Stimulated activated CD4-positive, alpha-beta T cell treated with anti-CD3 and anti-CD28 coated beads, Interleukin-12 subunit alpha, Interleukin-12 subunit beta, amount 100 ng/mL, for 48 hours (primary cell): ENCODE measurements at regions not wholly inside any gene's neighbourhood (a gene's known extent, or its start where the extent isn't known, plus 50 kb on each side); places are given as distances from the start of the nearest gene placed in this dataset.

Source experiments
- DNase-seq, 3 donors: peaks; one replicate each; pipeline ENCODE4 v3.0.0-alpha.2; 2020; ENCODE audit warnings: low read depth in 2 of 3, low spot score in 1 of 3

DNA sequence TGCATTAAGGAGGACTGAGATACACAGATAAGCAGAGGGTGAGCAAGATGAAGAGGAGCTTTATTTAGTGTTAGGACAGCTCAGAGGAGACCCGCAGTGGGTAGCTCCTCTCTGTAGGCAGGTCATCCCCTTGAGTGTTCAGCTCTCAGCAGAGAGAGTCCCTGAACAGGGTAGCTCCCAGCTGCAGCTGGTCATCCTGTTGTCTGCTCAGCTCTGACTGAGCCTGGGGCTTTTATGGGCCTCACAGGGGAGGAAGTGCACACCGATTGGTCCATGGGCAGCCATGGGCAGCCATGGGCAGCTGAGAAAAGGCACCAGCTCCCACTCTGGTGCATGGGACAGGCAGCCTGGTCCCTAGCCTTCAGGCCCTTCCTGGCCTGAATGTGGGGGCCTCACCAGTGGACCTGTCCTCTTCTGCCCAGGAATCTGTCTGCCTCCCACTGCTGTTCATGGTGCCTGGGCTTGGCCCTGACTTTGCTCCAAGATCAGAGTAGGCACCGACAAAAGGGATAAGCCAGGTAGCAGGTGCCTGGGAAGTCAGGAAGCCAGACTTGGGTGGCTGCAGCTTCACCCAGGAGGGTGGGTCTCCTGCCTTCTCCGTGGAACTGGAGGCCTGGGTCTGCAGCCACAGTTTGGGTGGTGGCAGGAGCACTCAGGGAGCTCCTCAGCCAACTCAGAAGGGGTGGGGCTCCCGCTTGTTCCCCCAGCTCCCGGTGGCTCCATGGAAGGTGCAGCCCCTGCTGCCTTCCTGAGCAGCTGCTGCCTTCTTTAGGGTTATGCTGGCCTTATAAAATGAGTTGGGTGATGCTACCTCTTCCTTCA is 54.7 kb downstream of the MYEOV start:
- DNase-seq, result no peak

DNA sequence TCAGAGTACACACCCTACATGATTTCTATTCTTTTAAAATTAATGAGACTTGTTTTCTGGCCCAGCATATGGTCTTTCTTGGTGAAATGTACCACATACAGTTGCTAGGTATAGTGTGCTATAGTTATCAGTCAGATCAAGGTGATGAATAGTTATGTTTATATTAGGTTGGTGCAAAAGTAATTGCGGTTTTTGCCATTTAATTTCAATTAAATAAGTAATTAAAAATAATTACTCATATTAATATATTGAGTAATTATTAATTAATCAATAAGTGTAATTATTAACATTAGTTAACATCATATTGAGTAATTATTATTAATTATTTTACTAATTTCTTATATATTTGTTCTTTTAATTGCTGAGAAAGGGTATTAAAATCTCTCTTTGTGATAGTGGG is 56.1 kb downstream of the MYEOV start:
- DNase-seq, result no peak

DNA sequence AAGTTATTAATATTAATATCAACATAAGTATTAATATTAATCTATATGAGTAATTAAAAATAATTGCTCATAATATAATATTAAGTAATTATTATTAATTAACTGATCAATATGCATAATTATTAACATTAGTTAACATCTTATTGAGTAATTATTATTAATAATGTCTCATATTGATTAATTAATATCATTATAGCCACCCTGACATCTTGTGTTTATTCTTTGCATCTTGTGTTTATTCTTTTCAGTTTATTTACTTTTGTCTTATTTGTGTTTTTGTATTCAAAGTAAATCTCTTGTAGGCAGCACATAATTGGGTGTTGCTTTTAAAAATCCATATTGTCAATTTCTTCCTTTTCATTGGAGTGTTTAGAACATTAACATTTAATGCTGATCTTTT is 56.6 kb downstream of the MYEOV start:
- no peak for DNase-seq

DNA sequence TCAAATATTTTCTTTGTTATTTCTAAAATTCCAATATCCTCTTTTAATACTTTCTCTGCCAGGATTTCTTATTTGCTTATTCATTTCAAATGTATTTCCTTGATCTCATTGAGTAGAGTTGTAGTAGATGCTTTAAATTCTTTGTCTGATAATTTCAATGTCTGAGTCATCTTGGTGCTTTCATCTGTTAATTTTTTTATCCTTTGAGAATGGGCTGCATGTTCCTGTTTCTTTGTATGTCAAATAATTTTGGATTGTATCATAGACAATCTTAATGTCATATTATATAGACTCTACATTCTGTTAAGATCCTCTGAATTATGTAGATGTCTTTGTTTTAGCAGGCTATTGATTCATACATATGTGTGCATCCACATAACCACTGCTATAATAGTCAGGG is 57.5 kb downstream of the MYEOV start:
- no peak for DNase-seq

DNA sequence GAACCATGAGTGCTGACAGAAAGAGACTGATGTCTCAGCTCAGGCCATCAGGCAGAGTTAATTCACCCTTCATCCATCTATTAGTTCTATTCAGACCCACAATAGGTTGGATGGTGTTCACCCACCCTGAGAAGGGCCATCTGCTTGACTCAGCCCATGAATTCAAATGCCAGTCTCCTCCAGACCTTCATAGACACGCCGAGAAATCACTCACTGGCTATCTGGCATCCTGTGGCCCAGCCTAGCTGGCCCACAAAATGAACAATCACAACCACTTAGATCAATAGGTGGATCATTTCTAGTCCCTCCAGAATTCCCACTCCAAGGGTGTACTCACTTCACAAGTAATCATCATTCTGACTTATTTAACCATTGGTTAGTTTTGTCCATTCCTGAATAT is 58.2 kb downstream of the MYEOV start:
- DNase-seq, result no peak

DNA sequence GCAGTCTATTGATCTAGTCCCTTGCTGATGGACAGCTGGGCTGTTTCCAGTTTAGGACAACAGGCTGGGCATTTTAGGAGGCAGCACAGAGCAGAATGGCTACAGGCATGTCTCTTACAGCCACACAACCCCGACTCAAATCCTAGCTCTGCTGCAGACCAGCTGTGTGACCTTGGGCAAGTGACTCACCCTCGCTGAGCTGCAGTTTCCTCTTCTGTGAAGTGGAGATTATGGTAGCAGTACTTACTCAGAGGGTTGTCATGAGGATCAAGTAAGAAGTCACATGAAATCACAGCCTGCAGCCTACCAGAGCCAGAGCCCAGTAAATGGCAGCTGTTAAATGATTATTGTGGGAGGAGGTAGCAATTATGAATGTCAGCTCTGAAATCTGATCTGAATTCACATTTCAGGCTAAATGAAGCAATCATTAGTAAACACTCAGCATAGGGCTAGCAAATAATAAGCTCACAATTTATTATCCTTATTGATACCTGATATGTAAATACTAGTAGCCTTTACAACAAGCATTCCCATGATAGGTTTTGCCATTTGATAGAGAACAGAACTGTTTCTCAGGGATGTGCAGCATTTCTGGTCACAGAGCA is 58.9 kb downstream of the MYEOV start:
- DNase-seq, result peak; percentile 20 to 52 (median 24)

DNA sequence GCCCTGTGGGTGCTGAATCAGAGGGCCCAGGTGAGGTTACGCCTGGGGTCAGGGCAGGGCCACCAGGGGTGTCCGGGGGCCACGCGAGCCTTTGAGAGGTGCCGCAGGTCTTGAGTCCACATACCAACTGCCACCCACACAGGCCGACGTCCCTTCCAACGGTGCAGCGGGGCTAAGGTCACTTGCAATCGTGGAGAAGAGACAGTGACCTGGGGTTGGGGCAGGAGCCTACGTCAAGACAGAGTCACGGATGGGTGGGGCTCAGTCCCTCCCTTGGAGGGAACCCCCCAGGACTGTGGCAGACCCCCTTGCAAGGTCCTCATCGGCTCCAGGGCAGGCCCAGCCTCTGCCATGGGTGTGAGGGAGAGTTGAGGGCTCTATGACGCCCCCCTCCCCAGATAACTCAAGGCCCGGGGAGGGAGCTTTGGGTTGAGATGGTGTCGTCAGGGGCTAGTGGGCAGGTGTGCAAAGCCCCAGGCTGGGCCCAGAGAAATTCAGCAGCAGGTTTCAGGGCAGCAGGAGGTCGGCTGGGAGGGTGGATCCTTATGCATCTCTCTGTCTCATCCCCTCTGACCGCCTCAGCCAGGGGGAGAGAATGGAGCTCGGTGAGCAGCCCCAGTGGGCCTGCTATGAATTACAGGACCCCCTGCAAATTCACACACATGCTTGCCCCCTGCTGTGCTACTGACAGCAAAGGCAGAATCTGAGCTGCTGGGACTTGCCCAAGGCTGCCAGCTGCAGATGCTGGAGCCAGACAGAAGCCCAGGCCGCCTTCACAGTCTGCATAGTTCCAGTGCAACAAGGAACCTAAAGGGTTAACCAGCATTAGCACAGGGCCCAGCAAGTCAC is 60.0 kb downstream of the MYEOV start:
- DNase-seq, result no peak

DNA sequence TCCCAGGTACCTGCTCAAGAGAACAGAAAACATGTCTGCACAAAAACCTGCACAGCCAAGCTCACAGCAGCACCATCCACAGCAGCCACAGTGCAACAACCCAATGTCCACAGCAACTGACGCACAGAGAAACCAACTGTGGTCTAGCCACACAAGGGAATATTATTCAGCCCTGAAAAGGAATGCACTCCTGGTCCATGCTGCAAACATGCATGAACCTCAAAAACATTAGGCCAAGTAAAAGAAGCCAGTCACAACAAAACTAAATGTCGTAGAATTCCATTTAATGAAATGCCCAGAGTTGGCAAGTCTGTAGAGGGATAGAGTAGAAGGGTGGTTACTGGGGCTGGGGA is 60.6 kb downstream of the MYEOV start:
- DNase-seq, result no peak

DNA sequence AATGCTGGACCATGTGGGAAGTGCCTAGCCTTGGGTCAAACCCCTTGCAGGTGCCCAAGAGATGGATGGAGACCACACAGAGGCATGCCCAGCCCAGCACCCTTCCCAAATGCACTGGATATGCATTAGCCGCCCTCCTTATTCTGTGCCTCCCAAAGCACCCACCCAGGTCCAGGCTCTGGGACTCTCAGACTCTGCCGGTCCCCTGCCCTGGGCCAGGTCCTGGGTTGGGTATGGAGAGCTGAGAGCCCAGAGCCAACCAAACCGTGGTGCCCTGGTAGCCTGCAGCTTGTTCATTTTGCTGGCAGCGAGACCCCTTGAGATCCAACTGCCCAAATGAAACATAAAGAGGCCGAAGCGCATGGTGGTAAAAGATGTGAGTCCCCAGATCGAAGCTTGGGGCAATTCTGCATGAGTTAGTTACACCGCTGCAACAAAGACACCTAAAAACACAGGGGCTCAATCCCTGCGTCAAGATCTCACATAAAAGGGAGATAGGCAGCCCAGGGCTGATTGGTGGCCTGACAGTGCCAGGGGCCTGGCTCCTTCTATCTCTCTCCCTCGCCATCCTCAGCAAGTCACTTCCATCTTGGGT is 61.5 kb downstream of the MYEOV start:
- no peak for DNase-seq

DNA sequence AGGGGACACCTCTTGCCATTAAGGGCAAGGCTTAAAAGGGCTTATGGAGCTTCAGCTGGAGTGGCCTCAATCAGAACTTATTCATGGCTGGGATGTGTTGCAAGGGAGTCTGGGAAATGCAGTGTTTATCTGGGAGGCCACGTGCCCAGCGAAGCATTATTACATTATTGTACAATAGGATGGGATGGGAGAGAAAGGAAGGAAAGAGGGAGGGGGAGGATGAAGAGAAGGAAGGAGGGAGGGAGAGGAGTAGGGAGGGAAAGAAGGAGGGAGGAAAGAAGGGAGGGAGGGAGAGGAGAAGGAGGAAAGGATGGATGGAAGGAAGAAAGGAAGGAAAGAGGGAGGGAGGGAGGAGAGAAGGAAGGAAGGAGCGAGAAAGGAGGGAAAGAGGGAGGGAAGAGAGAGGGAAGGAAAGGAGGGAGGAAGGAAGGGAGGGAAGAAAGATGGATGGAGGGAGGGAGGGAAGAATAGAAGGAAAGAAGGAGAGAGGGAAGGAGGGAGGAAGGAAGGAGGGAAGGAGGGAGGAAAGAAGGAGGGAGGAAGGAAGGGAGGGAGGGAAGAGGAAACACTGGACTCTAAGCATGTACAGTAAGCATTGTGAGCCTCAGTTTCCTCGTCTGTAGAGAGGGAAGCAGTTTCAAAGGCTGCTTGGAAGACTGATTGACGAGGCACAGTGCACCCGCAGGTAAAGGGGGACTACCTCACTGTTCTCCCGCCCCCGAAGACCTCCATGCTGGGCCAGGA is 62.2 kb downstream of the MYEOV start:
- no peak for DNase-seq

DNA sequence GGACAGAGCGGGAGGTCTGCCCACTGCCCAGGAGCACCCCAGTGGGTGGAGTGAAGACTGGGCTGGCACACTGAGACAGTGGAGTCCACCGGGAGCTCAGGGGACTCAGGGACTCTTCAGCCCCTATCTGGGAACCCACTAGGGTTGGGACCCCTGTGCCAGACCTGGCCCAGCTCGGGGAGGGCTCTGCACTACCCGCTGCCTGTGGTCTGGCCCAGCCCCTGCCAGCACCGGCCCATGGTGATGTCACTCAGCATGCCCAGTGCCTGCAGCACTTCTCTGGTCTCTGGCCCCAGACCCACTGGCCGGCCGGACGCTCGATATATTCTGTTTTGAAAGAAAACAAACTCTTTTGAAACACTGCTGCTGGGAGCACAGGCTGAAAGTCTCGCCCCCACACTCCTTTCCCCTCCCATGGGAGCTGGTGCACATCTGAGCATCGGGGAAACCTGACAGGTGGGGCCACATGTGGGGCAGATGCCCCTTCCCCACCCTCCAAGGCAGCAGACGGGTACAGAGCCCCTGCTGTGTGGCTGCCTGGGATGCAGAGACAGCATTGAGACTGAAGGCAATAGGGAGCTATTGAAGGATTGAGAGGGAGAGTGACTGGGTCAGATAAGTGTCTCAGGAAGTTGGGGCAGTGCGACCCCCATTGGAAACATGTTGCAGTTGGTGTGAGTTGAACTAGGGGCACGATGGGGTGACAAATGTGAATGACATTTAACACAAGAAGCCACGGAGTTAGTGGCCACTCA is 62.9 kb downstream of the MYEOV start:
- DNase-seq, result no peak

DNA sequence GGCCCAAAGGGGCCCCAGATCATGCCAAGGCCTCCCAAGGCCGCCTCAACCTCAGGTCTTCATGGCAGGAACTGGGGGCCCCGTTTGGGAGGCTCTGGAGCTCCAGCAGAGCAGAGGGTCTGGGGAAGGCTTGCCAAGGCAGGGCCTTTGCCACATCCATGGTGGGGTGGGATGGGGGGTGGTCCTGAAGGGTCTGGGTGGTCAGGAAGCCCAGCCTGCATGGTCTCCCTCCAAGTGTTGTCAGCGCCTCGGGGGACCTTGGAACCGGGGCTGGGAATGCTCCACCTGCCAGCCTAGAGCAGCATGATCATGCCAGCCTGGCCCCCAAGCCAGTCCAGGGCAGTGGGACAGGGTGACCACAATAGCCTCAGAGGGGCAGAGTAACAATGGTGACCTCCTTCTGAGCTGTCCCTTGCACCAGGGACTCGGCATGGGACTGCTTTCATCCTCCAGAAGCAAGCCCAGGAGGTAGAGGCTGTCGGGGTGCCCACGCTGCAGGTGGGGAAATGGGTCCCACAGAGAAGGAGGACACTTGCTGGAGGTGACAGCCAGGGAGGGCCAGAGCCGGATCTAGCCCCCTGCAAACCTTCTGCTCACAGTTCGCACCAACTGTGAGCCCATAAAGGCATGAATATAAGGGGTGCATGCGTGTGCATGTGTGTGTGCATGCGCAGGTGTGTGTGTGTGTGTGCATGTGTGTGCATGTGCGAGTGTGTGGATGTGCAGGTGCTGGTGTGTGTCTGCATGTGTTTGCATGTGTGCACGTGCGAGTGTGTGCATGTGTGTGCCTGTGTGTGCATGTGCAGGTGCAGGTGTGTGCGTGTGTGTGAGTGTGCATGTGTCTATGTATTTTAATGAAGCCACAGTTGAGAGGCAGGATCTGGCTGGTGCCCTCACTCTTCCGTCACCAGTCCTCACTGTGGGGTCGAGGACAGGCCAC is 63.8 kb downstream of the MYEOV start:
- no peak for DNase-seq

DNA sequence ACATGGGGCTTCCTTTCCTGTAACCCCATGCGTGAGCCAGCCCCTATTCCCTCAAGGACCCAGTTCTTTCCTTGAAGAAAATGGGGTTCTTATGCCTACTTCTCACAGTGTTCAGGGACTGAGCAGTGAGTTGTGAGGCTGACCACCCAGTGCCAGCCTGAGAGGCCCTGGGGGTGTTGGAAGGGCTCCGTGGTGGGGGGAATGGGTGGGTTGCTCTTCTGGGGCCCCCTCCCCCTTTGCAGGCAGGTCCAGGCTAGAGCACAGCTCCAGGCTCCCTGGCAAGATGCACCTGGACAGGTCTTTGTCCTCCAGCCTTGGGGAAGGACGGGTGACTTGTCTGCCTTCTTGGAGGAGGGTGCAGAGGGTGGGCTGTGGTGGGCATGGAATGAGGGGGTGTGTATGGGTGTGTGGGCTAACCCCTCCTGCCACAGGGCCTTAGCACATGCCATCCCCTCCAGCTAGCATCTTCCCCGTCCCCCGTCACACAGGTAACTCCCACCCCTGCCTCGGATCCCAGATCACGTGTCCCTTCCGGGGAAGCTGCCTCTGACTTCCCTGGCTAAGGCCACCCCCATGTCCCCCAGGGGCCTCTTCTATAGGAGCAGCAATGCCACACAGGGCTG is 64.6 kb downstream of the MYEOV start:
- DNase-seq, result no peak

DNA sequence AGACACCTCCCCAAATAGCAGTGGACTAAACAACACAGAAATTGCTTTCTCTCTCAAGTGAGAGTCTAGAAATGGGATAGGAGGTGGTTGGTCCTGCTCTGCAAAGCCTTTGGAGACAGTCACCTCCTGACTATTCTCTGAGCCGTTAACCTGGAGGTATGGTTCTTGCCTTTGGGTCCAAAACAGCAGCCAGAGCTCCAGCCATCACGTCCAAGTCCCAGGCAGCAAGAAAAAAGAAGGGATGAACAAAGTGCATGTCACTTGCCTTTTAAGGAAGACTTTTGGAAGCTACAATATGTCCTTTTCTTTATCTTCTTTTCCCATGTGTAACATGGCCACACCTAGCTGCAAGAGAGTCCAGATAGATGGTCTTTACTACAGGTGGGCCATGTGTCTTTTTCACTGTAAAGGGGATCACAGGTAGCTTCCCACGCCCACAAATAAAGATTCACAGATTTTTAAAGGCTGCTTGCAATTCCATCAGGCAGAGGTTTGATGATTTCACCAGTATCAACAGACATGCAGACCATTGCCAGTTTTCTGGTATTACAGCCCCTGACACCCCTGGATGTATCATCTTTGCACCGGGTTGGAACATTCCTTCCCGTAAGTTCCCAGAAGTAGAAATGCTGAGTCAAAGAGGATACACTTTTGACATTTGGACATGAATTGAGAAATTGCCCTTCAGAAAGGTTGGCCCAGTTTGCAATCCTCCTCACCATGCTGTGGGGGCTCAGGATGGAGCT is 66.0 kb downstream of the MYEOV start:
- no peak for DNase-seq

DNA sequence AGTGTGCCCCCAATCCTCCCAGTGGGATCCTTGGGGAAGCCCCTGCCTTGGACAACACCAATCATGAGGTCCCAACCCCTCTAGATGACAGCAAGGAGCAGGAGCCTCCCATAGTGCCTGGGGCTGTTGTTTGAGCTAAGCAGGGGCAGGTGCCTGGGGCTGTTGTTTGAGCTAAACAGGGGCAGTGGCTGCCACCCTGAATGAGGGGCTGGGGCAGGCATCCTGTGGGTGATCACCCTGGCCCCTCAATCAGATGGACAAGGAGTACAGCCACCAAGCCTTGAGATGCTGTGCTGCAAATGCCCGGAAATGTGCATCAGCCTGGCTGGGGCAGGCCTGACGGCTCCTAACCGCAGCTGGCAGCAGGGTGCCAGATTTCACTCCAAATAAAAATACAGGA is 66.7 kb downstream of the MYEOV start:
- no peak for DNase-seq

DNA sequence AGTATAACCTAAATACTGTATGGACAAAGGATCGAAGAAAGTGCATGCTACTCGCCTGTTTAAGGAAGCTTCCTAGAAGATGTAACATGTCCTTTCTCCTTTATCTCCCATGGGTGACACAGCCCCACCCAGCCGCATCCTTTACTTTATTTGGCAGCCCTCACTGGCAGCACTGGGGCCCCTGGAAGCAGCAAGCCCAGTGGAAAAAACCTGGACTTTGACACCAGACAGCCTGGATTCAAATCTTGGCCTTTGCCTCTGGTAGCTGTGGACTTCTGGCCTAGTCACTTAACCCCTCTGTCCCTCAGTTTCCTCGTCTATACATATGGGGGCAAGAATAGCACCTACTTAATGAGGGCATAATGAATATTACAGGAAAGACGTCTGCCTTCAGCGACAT is 67.1 kb downstream of the MYEOV start:
- DNase-seq, result no peak

DNA sequence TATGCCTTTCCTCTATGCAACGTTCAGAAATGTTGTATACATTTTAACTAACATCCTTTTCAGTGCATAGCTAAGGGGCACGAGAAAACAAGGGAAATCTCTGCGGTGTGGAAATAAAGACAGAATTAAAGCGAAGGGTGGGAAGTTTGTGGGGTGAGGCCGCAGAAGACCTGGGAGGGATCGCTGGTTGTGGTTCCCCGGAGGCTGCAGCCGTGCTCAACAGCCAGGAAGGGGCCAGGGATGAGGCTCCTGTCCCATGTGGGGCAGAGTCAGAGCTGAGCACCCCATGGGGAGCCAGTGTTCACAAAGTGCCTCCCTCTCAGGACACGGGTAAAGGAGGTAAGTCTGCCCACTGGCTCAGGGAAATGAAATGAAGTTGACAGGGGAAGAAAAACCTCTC is 67.5 kb downstream of the MYEOV start:
- DNase-seq, result no peak

DNA sequence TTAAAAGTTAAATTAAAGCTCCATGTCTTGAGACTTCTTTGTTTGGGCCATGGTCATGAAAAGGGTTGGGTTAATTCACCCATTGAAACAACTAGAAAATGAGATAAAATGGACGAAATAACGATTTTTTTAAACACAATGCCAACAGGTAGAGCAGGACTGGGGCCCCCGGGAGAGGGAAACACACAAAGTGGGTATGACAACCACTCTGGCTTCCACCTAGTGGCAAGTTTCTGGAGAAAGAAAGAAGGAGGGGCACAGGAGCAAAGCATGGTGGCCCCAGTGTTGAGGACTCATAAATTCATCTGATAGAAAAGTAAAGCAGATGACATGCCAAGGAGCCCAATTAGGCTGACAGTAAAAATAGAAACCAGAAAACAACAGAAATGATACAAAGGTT is 68.4 kb downstream of the MYEOV start:
- no peak for DNase-seq
